OCI-M1 (cell line): ENCODE measurements at regions not wholly inside any gene's neighbourhood (a gene's known extent, or its start where the extent isn't known, plus 50 kb on each side); places are given as distances from the start of the nearest gene placed in this dataset.

Experiments
- DNase-seq: peaks from one replicate; lab custom pipeline; 2025; lab: John Stamatoyannopoulos, UW

DNA sequence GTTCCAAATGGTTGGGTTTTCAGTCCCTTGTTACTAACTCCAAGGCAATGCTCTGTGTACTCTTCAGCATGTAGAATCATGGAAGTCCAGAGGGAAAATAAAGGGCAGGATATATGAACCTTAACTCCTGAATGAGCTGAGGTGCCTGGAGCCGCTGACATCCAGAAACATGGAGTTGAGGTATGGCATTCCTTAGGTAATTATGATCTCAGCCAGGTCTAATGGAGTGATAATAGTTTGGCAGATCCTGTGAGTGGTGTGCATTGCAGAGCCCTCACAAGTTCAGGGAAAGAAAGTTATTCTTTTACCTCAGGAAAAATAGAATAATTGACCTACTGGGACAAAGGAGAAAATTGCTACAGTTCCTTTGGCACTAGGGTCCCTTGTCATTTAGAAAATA is 369.1 kb downstream of the ZNF608 start:
- no peak for DNase-seq

DNA sequence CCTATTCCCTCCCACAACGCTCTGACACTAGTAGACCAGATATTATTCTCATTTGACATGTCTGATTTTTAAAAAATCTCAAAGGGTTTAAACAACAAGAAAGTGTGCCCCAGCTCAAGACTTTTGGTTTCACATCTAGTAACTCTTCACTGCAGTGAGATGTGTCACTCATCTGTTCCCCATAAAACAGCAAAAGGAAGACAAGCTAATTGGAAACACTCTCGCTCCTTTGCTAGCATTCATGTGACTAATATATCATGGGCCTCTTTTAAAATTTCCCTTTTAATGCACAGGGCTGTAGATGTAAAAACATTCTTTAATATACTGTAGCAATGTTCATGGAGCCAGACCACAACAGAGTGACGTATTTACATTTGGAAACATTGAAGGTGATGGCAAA is 372.6 kb downstream of the ZNF608 start:
- DNase-seq = no peak

DNA sequence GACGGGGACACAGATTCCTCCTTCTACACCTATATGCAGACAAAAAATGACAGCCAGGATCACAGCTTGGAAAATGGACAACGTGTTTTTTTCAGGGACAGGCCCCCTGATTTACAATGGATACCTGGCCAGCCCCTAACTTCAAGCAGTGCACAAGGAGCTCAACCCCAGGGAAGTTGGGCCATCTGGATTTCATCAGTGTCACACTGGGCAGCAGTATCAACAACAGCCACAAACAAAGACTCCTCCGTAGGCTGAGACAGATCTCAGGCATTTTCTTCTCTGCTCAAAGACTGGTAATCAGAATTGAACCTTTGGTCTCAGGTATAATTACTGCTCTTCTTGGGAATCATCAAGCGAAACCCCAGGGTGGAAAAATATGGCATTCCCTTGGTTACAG is 374.0 kb downstream of the ZNF608 start:
- no peak for DNase-seq

DNA sequence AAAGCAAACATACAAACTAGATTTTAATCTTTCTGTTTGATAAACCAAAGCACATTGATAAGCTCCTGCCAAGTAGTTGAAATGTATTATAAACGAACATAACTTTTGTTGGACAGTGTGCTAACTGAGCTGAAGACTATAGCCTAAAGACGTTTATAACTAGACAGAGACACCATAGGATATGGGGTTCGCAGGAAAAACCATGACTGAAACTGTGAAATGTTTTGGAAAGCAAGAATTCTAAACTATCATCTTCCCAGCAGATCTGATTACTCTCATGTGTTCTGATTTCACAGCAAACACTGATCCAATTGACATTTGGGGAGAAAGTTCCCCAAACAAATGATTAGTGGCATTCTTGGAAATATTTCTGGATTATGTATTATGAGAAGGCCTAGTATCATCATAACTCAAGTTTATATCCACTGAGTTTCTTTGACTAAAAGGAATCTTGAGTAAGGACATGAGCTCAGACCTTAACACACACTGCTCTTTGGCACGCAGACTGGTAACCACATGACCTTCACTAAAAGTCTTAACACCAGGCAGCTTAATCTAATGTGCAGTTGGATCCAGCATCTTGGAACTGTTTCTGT is 375.2 kb downstream of the ZNF608 start:
- no peak for DNase-seq

DNA sequence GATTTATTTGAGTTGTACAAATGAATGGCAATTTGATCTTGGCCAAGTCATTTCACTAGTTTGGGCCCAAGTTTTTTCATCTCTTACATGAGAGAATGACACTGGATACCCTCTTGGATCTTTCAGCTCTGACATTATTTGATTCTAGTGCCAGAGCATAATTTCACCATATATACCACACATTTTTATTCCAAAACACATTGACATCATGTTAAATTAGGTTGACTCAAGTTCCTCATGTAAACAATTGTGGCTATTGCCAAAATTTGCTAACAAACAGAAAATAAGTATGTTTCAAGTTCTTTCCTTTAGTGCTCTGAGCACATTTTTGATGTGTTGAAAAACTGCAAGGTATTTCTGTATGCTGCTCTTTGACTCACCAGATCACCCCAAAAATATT is 375.8 kb downstream of the ZNF608 start:
- no peak for DNase-seq

DNA sequence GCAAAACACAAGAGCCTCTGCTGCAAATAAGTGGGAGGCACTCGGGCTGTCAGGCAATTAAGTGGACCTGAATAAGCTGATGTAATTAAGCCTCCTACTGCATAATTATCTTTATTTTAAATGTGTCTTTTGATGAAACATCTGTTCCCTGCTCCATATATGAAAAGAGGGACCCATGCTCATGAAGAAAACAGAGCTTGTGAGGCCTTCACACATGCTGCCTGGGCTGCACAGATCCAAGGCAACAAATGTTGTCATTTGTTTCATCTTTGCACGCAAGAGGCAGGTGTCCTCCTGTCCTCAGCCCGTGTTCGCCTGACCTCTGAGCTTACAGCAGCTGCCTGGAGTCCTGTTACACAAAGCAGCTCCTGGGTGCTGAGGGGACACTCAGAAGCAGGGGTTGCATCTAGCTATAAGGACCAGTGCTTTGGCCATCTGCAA is 381.1 kb downstream of the ZNF608 start:
- DNase-seq = no peak

DNA sequence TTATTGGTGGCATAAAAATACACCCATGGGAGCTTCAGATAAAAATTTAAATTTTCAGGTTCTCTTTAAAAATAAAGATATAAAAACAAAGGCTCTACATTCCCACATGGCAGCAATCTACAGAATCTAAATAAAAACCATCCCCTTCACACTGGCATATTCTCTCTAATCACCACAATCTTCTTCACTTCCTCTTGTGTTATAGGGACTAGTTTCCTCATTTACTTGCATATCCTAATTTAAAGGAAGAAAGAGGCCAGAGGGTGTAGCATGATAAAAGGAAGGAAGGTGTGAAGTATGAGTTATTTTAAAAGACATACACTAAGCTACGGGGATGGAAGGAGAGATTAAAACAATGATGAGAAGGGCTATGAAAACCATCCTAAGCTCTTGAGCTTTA is 390.5 kb downstream of the ZNF608 start:
- DNase-seq = no peak

DNA sequence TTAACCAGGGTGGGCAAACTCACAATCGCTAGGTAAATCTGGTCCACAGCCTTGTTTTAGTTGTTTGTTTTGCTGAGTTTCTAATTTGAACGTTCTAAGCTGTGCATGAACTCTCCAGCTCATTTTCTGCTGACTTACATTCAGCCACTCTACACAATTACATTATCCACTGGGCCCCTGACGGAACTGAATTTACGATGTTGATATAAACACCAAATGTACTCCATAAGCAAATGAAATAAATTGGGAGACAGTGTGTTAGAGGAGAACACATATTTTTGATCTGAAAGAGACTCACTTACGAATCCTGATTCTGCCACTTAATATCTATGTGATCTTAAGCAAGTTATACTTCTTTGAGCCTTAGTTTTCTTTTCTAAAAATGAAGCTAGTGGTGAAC is 393.4 kb downstream of the ZNF608 start:
- no peak for DNase-seq

DNA sequence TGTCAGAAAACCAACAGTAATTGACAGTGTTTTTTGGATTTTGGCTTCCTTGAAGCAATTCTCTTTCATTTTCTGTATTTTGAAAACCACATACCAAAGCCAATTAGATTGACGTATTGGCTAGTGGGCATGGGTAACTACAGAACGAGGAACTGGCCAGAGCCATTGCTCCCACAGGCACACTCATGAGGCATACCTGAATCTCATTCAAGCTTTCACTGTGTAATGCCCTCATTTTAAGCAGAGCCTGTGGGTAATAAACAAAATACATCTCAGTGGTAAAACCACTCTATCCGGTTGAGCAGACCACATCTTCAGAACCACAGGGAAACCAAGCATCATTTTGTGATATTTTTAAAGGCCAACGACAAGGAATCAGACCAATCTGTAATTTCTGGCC is 394.1 kb downstream of the ZNF608 start:
- DNase-seq = no peak

DNA sequence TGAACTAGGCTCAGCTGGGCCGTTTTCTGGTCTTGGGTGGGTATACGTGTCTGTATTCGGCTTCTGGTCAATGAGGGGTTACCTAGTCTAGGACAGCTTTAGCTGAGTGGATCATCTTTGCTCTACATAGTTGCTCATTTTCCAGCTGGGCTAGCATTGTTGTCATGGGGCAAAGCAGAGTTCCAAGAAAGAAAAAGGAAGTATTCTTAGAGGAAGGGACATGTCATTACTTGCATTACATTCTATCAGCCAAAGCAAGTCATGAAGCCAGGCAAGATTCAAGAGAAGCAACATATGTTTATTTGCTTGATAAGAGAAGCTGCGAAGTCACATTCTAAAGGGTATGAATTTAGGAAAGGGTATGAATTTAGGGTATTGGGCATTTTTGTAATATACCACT is 396.5 kb downstream of the ZNF608 start:
- peak; percentile 3 for DNase-seq

DNA sequence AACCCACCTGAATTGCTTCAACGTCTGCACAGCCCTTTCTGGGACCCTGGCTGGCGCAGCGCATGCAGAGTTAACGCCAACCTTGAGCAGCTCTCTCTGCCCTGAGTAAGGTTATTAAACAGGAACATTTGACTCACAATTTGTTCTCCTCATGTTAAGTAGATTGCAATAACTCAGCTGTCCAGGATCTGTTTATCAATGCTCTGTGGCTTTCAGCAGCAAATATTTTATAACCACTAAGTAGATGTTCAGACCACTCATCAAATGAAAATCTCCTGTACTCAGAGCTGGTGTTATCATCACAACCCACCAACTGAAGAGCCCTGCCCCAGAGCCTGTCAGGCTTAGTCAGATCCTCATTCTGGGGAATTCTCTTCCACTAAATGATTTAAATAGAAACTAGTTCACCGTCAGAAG is 403.0 kb downstream of the ZNF608 start:
- peak; percentile 33 for DNase-seq

DNA sequence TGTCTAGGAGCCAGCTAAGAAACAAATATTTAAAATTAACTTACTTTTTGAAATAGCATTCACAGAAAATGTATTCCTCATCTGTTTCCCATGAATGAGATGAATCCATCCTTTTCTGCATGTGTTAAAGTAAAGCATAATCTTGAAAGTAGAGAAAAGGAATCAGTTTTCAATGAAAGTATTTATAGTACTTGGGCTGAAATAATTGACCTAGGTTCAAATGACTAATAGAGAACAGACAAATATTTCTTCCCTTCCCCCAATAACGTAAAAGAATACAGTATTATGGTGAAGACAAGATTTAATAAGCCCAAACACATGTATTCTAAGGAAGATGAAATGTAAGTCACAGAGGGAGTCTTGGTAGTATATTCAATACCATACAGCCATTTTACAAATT is 403.5 kb downstream of the ZNF608 start:
- DNase-seq = no peak

DNA sequence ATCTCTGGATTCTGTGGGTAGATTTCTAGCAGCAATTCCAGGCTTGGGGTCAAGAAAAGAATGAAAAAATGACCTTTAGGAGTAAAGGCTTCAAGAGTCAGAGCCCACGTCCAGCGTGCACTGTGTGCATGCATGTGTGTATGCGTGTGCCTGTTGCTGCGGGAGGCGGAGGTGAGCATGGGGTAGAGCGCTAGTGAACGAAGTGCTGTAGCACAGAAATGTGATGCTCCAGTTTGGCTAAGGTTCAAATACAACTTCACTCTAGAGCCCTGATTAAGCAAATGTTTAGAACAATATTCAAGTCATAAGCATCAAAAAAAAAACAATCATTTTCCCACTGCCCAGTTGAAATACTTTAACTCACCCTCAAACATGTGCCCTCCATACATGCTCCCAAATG is 403.9 kb downstream of the ZNF608 start:
- DNase-seq = no peak

DNA sequence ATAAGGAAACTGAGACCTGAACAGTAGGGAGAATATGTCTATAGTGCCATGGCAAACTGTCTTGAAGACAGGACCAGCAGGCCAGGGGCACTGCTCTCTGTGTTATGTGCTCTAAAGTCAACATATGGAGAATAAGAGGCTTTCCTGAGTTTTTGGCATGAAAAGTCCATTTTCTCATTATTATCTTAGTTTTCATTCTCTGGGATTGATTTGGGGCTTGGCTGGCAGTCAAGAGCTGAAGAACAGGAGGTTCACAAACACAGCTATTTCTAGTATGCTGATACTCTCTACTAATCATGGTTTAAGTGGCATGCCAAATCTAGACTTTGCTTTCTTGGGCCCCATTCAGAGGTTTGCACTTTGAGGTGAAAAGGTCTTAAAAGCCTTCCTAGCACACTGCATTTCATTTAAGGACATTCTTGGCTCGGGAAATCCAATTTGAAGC is 404.4 kb downstream of the ZNF608 start:
- DNase-seq = no peak

DNA sequence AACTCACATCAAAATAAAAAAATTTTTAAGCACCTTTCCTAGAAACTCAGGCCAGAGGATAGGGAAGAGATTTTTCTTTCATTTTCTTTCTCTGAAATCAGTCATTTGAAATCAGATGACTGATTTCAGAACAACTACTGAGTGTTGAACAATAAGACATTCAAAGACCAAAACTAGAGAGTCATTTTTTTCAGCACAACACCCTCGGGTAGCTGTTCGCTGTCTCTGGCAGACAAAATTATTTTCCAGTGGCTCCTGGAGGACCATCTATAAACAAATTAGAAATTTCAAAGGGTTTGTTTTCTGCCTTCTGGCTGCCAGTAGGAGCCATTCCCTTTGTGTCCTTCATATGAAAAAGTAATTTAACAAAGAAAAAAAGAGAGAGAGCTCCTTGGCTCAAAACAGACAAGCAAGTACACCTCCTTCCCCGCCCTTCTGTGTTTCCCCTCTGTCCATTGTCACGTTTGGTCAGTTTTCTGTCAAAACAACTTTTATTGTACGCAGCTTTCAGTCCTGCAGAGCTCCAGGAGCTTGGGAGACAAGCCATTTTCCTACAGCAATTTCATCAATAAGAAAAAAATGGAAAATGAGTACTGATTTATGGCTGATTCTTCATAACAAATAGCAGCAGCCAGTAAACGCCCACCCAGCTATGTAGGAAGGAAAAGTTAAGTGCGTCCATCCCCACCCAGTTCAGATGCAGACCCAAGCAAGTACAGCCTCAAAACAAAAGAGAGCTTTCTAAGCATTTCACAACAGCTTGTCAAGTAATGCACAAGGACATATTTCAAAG is 405.2 kb downstream of the ZNF608 start:
- no peak for DNase-seq

DNA sequence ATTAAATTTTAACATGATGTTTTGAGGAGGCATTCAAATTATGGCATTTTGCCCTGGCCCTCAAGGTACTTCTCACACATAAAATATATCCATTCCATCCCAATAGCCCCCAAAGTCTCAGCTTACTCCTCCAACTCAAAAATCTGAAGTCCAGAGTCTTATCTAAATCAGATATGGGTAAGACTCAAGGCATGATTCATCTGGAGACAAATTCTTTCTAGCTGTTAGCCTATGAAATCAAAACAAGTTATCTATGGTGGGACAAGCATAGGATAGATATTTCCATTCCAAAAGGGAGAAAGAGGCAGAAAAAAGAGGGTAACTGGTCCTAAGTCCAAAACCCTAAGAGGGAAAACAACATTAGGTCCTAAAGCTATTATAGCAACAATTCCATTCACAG is 408.4 kb downstream of the ZNF608 start:
- DNase-seq = no peak

DNA sequence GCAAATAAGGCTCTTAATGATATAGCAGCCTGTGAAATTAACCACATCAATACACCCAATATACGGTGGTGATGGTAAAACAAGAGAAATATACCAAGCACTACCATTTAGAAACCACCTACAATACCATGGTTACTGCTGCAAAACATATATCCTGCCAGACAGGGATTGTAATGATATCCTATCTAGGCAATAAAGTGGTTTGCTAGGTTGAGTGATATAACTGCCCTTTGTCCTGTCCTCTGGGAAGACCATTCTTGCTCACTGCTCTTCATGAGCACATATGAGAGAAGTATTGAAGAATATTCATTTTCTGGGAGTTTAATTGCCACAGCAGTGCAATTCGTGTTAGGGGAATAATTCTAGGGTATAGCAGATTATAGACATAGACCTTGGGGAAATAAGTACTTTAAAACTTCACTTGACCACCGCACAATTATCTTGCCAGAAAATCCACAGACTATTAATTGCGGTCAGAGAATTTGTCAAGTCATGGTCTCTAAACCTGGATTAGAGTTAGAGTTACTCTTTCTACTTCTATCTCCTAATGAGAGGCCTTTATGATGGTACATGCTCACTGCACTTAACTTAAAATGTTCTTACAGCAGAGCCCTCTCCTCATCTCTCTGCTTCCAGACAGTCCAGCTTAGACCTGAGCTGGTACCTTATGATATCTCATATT is 413.0 kb downstream of the ZNF608 start:
- no peak for DNase-seq

DNA sequence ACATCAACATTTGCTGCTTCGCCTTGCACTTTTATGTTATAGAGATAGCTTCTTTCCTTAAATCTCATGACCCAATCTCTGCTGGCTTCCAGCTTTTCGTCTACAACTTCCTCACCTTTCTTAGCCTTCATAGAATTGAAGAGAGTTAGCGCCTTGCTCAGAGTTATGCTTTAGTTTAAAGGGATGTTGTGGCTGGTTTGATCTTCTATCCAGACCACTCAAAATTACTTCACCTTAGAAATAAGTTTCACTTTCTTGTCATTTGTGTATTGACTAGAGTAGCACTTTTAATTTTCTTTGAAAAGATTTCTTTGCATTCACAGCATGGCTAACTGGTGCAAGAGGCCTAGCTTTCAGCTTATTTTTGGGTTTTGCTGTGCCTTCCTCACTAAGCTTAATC is 414.2 kb downstream of the ZNF608 start:
- DNase-seq = no peak

DNA sequence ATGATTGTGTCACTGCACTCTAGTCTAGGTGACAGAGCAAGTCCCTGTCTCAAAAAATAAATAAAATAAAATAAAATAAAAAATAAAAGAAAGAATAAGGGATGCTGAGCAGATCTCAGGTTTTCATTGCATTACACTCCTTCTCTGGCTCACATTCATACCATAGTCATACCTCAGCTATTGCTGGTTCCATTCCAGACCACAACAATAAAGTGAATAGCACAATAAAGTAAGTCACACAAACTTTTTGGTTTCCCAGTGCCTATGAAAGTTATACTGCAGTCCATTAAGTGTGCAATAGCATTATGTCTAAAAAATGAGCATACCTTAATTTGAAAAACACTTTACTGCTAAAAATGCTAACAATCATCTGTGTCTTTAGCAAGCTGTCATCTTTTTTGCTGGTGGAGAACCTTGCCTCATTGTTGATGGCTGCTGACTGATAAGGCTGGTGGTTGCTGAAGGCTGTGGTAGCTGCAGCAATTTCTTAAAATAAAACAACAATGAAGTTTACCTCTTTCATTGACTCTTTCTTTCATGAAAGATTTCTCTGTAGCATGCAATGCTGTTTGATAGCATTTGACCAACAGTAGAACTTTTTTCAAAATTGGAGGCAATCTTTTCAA is 415.7 kb downstream of the ZNF608 start:
- DNase-seq = no peak

DNA sequence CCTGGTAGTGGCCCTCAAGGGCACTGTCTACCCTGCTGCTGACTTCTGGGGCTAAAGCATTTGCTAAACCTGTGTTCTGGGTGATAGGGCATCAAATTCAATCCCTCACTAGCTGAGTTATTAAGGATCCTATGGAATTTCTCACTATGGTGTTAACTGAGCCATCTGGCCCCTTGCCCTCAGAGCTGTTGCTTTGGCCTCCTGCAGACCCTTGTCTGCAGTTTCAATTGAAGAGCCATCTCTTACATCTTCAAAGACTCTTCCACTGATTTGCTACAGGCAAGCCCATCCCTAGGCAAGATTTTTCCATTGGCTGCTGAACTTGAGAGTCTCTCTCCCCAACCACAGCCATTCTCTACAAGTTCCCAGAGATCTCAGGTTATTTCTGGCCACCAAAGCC is 418.2 kb downstream of the ZNF608 start:
- DNase-seq = no peak

DNA sequence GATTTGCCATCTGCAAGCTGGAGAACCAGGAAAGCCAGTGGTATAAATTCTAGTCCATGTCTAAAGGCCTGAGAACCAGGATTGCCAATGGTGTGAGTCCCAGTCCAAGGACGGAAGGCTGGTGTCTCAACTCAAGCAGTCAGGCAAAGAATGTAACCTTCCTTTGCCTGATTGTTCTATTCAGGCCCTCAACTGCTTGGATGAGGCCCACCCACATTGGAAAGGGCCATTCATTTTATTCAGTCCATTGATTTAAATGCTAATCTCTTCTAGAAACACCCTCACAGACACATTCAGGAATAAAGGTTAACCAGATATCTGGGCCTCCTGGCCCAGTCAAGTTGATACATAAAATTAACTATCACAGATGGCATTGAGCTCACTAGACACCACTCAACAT is 427.8 kb downstream of the ZNF608 start:
- no peak for DNase-seq

DNA sequence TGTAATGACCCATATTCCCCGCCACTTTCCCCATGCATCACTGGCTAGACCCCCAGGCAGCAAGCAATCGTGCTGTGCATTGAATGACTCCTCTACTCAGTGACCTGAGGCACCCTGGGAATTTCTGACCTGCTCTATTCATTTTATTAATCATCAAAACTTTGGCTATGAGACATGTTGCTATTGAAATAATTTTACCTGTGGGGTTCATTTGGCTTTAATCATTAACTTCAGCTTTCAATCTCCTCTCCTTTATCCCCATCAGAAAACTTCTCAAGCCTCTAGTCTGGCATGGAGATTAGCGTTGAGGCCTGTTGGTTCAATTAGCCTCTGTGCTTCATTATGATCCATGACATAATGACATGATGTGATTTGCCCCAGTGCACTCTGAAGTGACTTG is 429.0 kb downstream of the ZNF608 start:
- DNase-seq = no peak
